ENCODE measurements at regions not wholly inside any gene's neighbourhood (a gene's known extent, or its start where the extent isn't known, plus 50 kb on each side); places are given as distances from the start of the nearest gene placed in this dataset.

DNA sequence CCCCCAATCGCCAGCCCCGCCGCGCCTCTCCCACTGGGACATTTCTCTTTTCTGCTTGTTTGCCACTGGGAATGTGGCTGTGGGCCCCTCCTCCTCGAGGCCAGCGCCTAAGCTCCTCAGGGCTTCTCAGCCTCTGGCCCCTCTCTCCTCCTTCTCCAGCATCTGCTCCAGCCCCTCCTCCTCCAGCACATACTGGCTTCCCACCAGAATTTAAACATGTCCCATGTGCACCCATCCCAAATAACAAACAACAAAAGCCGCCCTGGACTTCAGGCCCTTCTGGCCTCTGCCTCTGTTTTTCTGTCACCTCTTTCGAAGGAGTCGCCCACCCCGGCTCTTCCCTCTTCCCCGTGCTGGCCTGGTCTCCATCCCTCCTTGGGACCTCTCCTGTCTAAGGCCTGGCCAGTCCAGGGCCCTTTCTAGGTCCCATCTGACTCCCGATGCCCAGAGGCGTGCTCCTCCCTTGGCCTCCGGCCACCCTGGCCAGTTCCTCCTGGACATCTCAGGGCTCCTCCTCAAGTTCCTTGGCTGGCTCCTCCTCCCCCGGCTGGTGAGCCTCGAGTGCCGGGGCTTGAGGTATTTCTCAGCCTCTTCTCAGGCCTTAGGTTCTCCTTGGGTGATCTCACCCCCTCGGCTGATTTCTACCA lies 94.6 kb upstream of the SLC6A6 start:
- DNase-seq (ENCODE audit: low read depth, low spot score), result no peak

GRCh38 chr3:14311729-14312128 lies 90.7 kb upstream of the SLC6A6 start:
- no peak for DNase-seq (ENCODE audit: low read depth, low spot score)

- DNase-seq (ENCODE audit: low read depth, low spot score), result no peak
These were observed 90.0 kb upstream of the SLC6A6 start for GRCh38 chr3:14312375-14312774.

DNA sequence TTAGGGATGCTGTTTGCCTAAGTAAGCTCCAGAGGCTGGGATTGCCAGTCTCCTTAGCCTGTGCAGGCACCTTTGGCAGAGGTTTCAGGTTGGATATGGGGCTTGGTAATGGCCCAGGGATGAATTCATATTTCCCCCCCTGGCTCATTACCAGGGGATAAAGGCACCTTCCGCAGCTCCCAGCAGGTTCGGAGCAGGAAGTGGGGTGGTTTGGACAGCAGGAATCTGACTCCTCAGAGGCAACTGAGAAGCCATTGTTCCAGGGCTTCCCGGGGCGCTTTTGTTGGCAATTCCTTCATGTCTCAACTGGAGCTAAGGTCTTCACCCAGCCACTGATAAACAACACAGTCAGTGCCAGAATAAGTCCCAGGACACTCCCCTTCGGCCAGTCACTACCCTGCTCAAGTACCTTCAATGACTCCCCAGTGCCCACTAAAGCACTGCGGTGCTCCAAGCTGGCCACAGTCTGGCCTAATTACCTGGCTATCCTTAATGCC lies 85.3 kb upstream of the SLC6A6 start:
- no peak for DNase-seq (ENCODE audit: low read depth, low spot score)

- DNase-seq (ENCODE audit: low read depth, low spot score), result no peak
These were observed 83.8 kb upstream of the SLC6A6 start for GRCh38 chr3:14318646-14319045.

- no peak for DNase-seq (ENCODE audit: low read depth, low spot score)
These were observed 82.7 kb upstream of the SLC6A6 start for GRCh38 chr3:14319654-14320182.

DNA sequence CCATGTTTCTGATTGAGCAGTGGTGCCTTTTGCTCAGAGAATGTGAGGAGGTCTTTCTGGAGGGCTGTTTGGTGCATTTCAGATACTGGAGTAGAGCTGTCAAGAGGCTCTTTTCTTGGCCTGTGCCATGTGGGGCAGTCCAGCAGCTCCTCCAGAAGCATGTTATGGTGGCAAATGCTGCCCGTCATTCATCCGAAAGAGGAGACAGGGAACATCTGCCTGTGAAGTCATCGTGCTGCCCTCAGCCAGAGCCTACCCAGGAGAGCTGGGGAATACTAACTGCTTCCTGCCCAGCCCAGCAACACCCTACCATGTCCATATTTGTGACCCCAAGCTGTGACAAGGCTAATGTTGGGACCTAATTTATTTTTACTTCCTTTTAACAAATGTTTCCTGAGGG lies 82.2 kb upstream of the SLC6A6 start:
- no peak for DNase-seq (ENCODE audit: low read depth, low spot score)

DNA sequence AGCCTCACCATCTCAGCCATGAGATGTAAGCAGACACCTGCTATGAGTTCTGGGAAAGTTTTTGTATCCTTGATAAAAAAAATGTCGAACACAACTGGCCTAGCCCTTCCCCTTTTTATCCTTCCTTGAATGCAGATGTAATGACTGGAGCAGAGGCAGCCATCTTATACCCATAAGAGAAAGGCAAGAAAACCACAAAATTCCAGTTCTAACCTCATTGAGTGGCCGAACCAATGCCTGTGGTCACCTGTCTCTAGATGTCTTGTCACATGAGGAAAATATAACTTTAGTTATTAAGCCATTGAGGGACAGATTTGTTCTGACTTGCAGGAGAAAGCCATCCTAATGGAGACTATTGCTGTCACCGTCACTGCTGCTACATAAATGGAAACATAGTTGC lies 80.4 kb upstream of the SLC6A6 start:
- DNase-seq (ENCODE audit: low read depth, low spot score), result no peak

DNA sequence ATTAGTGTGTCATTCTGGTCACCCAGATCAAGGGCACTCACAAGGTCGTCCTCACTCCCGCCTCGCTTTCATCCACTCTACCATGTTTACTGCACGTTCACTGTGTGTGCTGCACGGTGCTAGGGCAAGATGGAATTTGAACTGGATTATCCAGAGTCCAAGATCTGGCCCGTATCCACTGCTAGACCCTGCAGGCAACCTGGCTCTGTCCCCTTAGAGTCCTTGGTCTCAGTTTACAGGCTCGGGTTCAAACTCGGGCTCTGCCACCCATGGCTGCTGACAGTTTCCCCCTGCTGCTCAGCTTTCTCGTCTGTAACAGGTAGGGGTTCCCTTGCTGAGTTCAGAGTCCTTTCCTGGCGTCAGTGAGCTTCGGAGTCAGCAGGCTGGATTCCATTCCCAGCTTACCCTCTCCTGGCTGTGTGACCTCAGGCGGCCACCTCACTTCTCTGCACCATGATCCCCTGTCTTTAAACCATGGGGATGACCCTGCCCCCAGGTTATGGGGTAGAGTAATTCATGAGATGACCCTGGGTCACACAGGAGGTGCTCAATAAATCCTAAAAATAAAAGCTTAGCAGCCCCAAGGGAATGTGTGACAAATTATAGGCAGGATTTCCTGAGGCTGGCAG lies 79.6 kb upstream of the SLC6A6 start:
- DNase-seq (ENCODE audit: low read depth, low spot score), result no peak

DNA sequence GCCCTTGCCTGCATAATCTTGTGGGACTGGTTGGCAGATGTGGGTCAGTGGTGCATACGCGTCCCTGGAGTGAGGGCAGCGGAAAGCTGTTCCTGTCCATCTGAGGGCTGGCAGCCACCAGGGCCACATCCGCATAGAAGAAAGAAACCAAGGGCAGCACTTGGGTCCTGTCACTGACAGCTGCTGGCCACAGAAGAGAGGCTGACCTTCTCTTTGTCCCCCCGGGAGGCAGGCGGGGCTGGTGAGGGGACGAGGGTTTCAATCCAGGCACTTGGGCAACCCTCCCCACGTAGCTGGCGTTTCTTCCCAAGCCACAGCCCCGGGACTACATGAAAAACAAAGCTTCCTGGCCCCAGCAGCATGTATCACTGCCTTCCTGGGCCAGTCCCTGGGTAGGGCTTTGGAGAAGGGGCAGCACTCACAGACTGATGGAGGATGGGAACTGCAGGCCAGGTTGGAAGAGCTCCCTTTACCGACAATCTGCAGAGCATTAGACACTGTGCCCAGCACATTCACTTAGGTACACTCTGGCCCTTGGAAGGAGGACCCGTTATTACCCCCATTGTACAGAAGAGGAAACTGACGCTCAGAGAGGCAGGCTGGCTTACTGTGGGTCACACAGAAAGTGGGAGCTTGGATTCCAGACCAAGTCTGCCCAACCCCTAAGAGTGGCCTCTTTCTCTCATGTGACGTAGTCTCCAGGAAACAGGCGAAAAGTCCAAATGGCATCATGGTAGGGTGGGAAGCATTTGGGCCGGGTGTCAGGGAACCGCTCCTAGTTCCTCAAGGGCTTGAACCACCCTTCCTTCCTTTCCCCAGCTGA lies 78.8 kb upstream of the SLC6A6 start:
- no peak for DNase-seq (ENCODE audit: low read depth, low spot score)

GRCh38 chr3:14324224-14324944 lies 78.0 kb upstream of the SLC6A6 start:
- DNase-seq (ENCODE audit: low read depth, low spot score), result no peak

DNA sequence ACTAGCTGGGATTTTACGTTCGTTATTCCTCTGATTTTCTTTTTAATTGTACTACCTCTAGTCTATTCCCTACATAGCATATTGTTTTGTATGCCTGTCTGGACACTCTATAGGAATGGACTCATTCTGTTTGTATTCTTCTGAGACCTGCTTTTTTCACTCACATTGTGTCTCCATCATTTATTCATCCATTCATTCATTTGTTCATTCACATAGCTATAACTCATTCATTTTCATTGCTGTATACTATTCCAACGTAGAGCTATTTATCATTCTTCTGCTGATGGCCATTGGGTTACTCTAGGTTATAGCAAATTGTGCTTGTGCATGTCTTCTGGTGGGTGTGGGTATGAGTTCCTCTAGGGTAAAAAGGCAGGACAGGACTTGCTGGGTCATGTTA lies 74.0 kb upstream of the SLC6A6 start:
- DNase-seq (ENCODE audit: low read depth, low spot score), result no peak

- no peak for DNase-seq (ENCODE audit: low read depth, low spot score)
These were observed 73.1 kb upstream of the SLC6A6 start for GRCh38 chr3:14329116-14329830.

GRCh38 chr3:14329842-14330241 lies 72.6 kb upstream of the SLC6A6 start:
- DNase-seq (ENCODE audit: low read depth, low spot score), result no peak

GRCh38 chr3:14330508-14330907 lies 71.9 kb upstream of the SLC6A6 start:
- no peak for DNase-seq (ENCODE audit: low read depth, low spot score)

- no peak for DNase-seq (ENCODE audit: low read depth, low spot score)
These were observed 71.2 kb upstream of the SLC6A6 start for GRCh38 chr3:14331251-14331650.

- DNase-seq (ENCODE audit: low read depth, low spot score), result no peak
These were observed 70.0 kb upstream of the SLC6A6 start for GRCh38 chr3:14332392-14332791.

GRCh38 chr3:14333215-14333614 lies 69.2 kb upstream of the SLC6A6 start:
- DNase-seq (ENCODE audit: low read depth, low spot score), result no peak

GRCh38 chr3:14333621-14334020 lies 68.8 kb upstream of the SLC6A6 start:
- no peak for DNase-seq (ENCODE audit: low read depth, low spot score)

DNA sequence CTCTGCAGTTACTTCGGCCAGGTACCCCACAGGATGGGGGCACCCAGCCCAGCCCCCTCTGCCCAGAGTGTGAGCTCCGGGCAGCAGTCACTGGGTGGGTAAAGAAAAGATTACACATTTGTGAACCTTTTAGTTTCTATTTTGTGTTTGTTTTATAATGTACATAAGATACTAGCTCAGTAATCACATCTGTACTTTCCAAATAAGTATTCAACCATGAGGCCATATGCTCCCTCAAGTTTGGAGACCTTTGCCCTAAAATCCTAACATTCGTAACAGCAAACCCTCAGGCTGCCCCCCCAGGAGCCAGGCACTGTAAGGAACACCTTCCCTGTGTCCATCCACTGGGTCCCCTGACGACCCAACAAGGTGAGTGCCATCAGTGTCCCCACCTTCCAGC lies 68.3 kb upstream of the SLC6A6 start:
- DNase-seq (ENCODE audit: low read depth, low spot score), result no peak

DNA sequence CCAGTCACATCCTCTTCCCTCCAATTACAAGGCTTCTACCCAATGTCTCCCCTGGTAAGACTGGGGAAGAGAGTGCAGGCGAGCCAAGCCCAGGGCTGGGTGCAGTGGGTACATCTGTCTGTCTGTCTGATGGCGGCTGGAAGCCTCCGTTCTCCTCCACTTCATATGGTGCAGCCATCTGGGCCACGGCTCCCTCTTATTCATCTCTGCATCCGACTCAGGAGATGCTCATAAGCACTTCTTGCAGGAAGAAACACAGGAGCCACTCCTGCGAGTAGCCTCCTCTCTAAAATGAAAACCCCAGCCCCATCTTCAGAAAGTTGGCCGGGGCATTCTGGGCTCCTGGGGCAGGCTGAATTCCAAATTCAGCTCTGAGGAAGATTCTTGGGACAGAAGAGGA lies 67.5 kb upstream of the SLC6A6 start:
- DNase-seq (ENCODE audit: low read depth, low spot score), result no peak
